ENCODE measurements at regions not wholly inside any gene's neighbourhood (a gene's known extent, or its start where the extent isn't known, plus 50 kb on each side); places are given as distances from the start of the nearest gene placed in this dataset.

DNA sequence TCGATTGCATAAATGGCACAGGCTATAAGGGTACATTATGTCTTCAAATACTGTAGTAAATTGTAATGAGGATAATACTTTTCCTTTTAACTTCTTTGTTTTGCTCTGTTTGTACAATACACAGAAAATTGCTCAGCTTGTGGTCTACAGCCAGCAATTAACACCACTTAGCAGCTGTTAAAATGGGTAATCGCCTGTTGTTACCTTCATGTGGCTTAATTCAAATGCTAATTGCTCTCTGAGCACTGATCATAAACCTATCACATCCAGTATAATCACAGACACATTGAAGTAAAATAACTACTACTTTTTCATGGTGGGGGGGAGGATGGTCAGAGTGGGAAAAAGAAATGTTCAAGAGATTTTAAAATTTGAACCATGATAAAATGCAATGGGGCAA lies 1164.1 kb upstream of the CNTN5 start:
- TF ChIP-seq, protein P1, sequence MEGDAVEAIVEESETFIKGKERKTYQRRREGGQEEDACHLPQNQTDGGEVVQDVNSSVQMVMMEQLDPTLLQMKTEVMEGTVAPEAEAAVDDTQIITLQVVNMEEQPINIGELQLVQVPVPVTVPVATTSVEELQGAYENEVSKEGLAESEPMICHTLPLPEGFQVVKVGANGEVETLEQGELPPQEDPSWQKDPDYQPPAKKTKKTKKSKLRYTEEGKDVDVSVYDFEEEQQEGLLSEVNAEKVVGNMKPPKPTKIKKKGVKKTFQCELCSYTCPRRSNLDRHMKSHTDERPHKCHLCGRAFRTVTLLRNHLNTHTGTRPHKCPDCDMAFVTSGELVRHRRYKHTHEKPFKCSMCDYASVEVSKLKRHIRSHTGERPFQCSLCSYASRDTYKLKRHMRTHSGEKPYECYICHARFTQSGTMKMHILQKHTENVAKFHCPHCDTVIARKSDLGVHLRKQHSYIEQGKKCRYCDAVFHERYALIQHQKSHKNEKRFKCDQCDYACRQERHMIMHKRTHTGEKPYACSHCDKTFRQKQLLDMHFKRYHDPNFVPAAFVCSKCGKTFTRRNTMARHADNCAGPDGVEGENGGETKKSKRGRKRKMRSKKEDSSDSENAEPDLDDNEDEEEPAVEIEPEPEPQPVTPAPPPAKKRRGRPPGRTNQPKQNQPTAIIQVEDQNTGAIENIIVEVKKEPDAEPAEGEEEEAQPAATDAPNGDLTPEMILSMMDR (IDR thresholded peaks at IDR 0.05) = no peak
- TF ChIP-seq EZH2 (IDR thresholded peaks at IDR 0.05) = no peak
- TF ChIP-seq EZH2phosphoT487 (IDR thresholded peaks at IDR 0.05) = peak; percentile 42
